GM19099 (cell line): ENCODE measurements at regions not wholly inside any gene's neighbourhood (a gene's known extent, or its start where the extent isn't known, plus 50 kb on each side); places are given as distances from the start of the nearest gene placed in this dataset.

Source experiments
- POLR2A ChIP-seq: IDR thresholded peaks from 3 replicates; pipeline ENCODE4 v1.6.1; 2011; ENCODE audit warnings: low read depth; ENCODE audit not compliant: insufficient read length; ENCODE audit errors: extremely low read depth

- peak; percentile 21 for TF ChIP-seq POLR2A
These were observed 124.5 kb upstream of the PTPN20 start for GRCh38 chr10:46786518-46787320.

GRCh38 chr10:46787321-46787615 lies 124.0 kb upstream of the PTPN20 start:
- TF ChIP-seq POLR2A, result no peak
